ENCODE measurements at regions not wholly inside any gene's neighbourhood (a gene's known extent, or its start where the extent isn't known, plus 50 kb on each side); places are given as distances from the start of the nearest gene placed in this dataset.

DNA sequence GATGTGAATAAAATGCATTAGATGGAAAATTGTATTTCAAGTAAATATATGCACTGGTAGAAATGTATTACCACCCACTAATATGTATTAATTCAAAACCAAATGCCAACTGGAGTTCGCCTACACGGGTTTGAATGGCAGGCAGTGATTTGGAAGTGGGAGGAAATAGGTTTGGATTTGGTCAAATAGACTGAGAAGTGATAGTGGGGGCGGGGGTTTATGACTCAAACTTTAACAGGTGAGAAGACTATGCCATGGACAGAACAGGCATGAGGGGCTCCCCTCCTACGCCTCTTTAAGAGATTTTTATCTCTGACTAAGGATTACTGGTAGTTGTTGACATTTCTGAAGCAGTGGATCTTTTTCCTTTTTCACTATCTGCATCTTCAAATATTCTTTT lies 677.8 kb downstream of the NTRK3 start:
- CTCF ChIA-PET (ENCODE audit: low intra/inter-chr PET ratio, low total read pairs): no interaction called here
- FAIRE-seq: no peak
- Histone ChIP-seq H3K4me3 (replicated peaks in 1 of 3; ENCODE audit: insufficient read depth in 1 of 3, low read depth in 2 of 3, low read length in 3 of 3) (no peak overlapping the region), H3K4me2 (ENCODE audit: low read depth, low read length) (no peak overlapping the region), H3K27me3 (ENCODE audit: control insufficient read depth in 1 of 2, insufficient read depth in 2 of 2, low read length in 2 of 2) (no peaks in the 10 kb centered on the region), H2AFZ (ENCODE audit: low read length) (no peak overlapping the region), H3K4me1 (ENCODE audit: insufficient read depth, low read length) (no peaks in the 10 kb centered on the region), H3K9ac (ENCODE audit: insufficient read depth, low read depth, low read length) (no peak overlapping the region), H4K20me1 (ENCODE audit: insufficient read depth, low read length) (no peaks in the 10 kb centered on the region), H3K27ac (ENCODE audit: extremely low read length, insufficient read depth, low read length) (no peak overlapping the region), H3K79me2 (ENCODE audit: insufficient read depth, low read length) (no peaks in the 10 kb centered on the region), H3K36me3 (replicated peaks in 1 of 2; ENCODE audit: control insufficient read depth in 1 of 2, insufficient read depth in 2 of 2, low read length in 2 of 2) (no peaks in the 10 kb centered on the region), H3K9me3 (ENCODE audit: low read length) (peaks cover 69% of the 10 kb centered on the region)
- intact Hi-C loops (cut with micrococcal nuclease; ENCODE audit: unreplicated experiment) (no loop called here), in situ Hi-C loops (cut with HindIII; ENCODE audit: extremely low pct_ligation_motif_present, low pct_unique_long_range_greater_than_20kb) (no loop called here)
- DNase-seq (ENCODE audit: low spot score): no peak
- WGBS (ENCODE audit: low lambda C conversion rate): 3% methylated on average over 4 of the region's 4 CpGs
- TF ChIP-seq ZGPAT (CRISPR knock-in tag; IDR thresholded peaks at IDR 0.05) (no peak), ARHGAP35 (CRISPR knock-in tag; IDR thresholded peaks at IDR 0.05; ENCODE audit: borderline replicate concordance) (no peak), CCAR2 (optimal IDR thresholded peaks at IDR 0.05; ENCODE audit: low read depth, low read length) (no peak), MIXL1 (CRISPR knock-in tag; IDR thresholded peaks at IDR 0.05) (no peak), ZNF547 (CRISPR knock-in tag; IDR thresholded peaks at IDR 0.05) (no peak), SIN3A (IDR thresholded peaks at IDR 0.05; ENCODE audit: borderline replicate concordance, low read depth, low read length) (no peak), ZNF296 (CRISPR knock-in tag; conservative IDR thresholded peaks at IDR 0.05) (no peak), ZNF17 (CRISPR knock-in tag; IDR thresholded peaks at IDR 0.05) (no peak), KAT7 (CRISPR knock-in tag; IDR thresholded peaks at IDR 0.05; ENCODE audit: borderline replicate concordance) (no peak), ZBTB38 (CRISPR knock-in tag; IDR thresholded peaks at IDR 0.05) (no peak), NFKBIZ (CRISPR knock-in tag; IDR thresholded peaks at IDR 0.05) (no peak), TMF1 (CRISPR knock-in tag; IDR thresholded peaks at IDR 0.05; ENCODE audit: low read depth) (no peak), ZNF691 (CRISPR knock-in tag; IDR thresholded peaks at IDR 0.05; ENCODE audit: borderline replicate concordance, low read depth) (no peak)
- TF ChIP-seq, protein P1, sequence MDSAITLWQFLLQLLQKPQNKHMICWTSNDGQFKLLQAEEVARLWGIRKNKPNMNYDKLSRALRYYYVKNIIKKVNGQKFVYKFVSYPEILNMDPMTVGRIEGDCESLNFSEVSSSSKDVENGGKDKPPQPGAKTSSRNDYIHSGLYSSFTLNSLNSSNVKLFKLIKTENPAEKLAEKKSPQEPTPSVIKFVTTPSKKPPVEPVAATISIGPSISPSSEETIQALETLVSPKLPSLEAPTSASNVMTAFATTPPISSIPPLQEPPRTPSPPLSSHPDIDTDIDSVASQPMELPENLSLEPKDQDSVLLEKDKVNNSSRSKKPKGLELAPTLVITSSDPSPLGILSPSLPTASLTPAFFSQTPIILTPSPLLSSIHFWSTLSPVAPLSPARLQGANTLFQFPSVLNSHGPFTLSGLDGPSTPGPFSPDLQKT (CRISPR knock-in tag; IDR thresholded peaks at IDR 0.05; ENCODE audit: borderline replicate concordance): no peak
- ATAC-seq: no peak
- BruUV-seq (replicated peaks): no TSS peak
- POLR2A ChIA-PET: no interaction called here

All from HepG2 (cell line).